ENCODE measurements at regions not wholly inside any gene's neighbourhood (a gene's known extent, or its start where the extent isn't known, plus 50 kb on each side); places are given as distances from the start of the nearest gene placed in this dataset.

GRCh38 chr2:104438481-104438880 is 415.4 kb upstream of the POU3F3 start:
- no peak for TF ChIP-seq YY1 (IDR thresholded peaks at IDR 0.05; ENCODE audit: insufficient read depth, insufficient read length)
- TF ChIP-seq ZNF274 (IDR thresholded peaks at IDR 0.05; ENCODE audit: low read depth, low read length): 0 out of 2 replicates have a peak, but pooled peaks have one; percentile 10
- TF ChIP-seq SUZ12 (IDR thresholded peaks at IDR 0.05; ENCODE audit: extremely low read depth, insufficient read depth, insufficient read length): no peak
